HepG2 (cell line): ENCODE measurements at regions not wholly inside any gene's neighbourhood (a gene's known extent, or its start where the extent isn't known, plus 50 kb on each side); places are given as distances from the start of the nearest gene placed in this dataset.
A peak's percentile ranks its signal among the peaks of the same experiment; 100 is the strongest.

Experiments
- DMTF1 ChIP-seq: sonication (generic); formaldehyde crosslinking; IDR thresholded peaks from 2 replicates; pipeline ENCODE4 v1.4.0; 2020; ENCODE audit warnings: mild to moderate bottlenecking, missing genetic modification reagents
- GATAD2A ChIP-seq: IDR thresholded peaks from 2 replicates; pipeline ENCODE4 v1.6.1; 2016
- HOXA3 ChIP-seq: sonication (generic); formaldehyde crosslinking; IDR thresholded peaks from 2 replicates; pipeline ENCODE4 v1.5.0; 2020; ENCODE audit warnings: missing genetic modification reagents
- ISX ChIP-seq: sonication (generic); formaldehyde crosslinking; conservative IDR thresholded peaks from 2 replicates; pipeline ENCODE4 v1.5.0; 2020; ENCODE audit warnings: missing genetic modification reagents
- MAZ ChIP-seq, 2 experiments: sonication (generic) in 1 of 2; formaldehyde crosslinking in 1 of 2; IDR thresholded peaks; 2 replicates each; pipeline versions ENCODE4 v1.5.0 to v1.6.1; 2012 to 2020; ENCODE audit warnings: low read depth in 2 of 2, mild to moderate bottlenecking in 2 of 2, borderline replicate concordance in 1 of 2, improper control_type of control experiment in 1 of 2, low read length in 1 of 2, missing genetic modification reagents in 1 of 2, moderate library complexity in 1 of 2
- RCOR2 ChIP-seq: IDR thresholded peaks from 2 replicates; pipeline ENCODE4 v1.6.1; 2016; ENCODE audit warnings: missing biosample characterization, missing genetic modification reagents
- RNF2 ChIP-seq: fragments of 450-650 bp; conservative IDR thresholded peaks from 2 replicates; pipeline ENCODE4 v1.6.1; 2016; ENCODE audit warnings: low read depth
- SKI ChIP-seq: fragments of 450-650 bp; IDR thresholded peaks from one replicate; pipeline ENCODE4 v1.6.1; 2018; ENCODE audit warnings: mild to moderate bottlenecking; ENCODE audit not compliant: partially characterized antibody
- SOX5 ChIP-seq: IDR thresholded peaks from 2 replicates; pipeline ENCODE4 v1.6.1; 2016; ENCODE audit warnings: borderline replicate concordance
- SOX6 ChIP-seq, 2 experiments: fragments of 450-650 bp in 1 of 2; sonication (generic) in 1 of 2; formaldehyde crosslinking in 1 of 2; IDR thresholded peaks; 2 replicates each; pipeline versions ENCODE4 v1.4.0 to v1.6.1; 2017 to 2020; ENCODE audit warnings: antibody characterized with exemption in 1 of 2, mild to moderate bottlenecking in 1 of 2, missing genetic modification reagents in 1 of 2
- TARDBP ChIP-seq: sonication (generic); formaldehyde crosslinking; IDR thresholded peaks from 2 replicates; pipeline ENCODE4 v1.8.0; 2022; ENCODE audit warnings: mild to moderate bottlenecking, missing genetic modification reagents
- ZNF20 ChIP-seq: sonication (generic); formaldehyde crosslinking; IDR thresholded peaks from 2 replicates; pipeline ENCODE4 v1.4.0; 2020; ENCODE audit warnings: mild to moderate bottlenecking, moderate library complexity, missing genetic modification reagents
- TF ChIP-seq, protein P1 (sequence below): sonication (generic); formaldehyde crosslinking; IDR thresholded peaks from 2 replicates; pipeline ENCODE4 v1.5.0; 2020; ENCODE audit warnings: mild to moderate bottlenecking, missing genetic modification reagents

DNA sequence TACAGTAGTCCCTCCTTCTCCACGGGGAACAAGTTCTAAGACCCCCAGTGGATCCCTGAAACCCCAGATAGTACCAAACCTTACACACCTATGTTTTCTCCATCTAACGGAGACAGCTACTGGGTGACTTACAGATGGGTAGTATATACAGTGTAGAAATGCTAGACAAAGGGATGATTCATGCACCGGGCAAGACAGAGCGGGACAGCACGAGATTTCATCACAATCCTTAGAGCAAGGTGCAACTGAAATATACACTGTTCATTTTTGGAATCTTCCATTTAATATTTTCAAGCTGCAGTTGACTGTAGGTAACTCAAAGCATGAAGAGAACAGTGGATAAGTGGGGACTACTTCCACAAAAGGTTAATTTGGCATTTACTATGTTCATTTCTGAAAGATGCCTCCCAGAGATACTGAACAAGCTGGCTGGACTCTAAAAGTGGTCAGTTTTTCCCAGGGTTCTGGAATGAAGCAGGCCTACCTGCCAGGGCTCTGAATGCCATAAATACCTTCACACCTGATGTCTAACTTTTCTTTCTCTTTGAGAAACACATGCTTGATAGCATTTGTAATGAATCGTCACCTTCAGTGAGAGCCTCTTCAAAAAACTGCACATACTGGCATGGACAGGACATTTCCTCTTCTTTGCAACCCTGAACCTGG is 127.7 kb upstream of the FOXN3 start (continued):
- TF ChIP-seq DMTF1 = no peak
- TF ChIP-seq ISX (CRISPR knock-in tag) = no peak
- TF ChIP-seq, protein P1, sequence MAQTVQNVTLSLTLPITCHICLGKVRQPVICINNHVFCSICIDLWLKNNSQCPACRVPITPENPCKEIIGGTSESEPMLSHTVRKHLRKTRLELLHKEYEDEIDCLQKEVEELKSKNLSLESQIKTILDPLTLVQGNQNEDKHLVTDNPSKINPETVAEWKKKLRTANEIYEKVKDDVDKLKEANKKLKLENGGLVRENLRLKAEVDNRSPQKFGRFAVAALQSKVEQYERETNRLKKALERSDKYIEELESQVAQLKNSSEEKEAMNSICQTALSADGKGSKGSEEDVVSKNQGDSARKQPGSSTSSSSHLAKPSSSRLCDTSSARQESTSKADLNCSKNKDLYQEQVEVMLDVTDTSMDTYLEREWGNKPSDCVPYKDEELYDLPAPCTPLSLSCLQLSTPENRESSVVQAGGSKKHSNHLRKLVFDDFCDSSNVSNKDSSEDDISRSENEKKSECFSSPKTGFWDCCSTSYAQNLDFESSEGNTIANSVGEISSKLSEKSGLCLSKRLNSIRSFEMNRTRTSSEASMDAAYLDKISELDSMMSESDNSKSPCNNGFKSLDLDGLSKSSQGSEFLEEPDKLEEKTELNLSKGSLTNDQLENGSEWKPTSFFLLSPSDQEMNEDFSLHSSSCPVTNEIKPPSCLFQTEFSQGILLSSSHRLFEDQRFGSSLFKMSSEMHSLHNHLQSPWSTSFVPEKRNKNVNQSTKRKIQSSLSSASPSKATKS (CRISPR knock-in tag) = no peak
- no peak for TF ChIP-seq MAZ (IDR thresholded peaks at IDR 0.05; ENCODE audit: borderline replicate concordance, low read depth, low read length)
- TF ChIP-seq MAZ (CRISPR knock-in tag; IDR thresholded peaks at IDR 0.05; ENCODE audit: low read depth) = 0 out of 2 replicates have a peak, but pooled peaks have one; percentile 1
- TF ChIP-seq SKI = peak; percentile 24
- TF ChIP-seq TARDBP (CRISPR knock-in tag) = peak; percentile 52; the same call in 1 of the 2 replicates
- peak; percentile 84 for TF ChIP-seq SOX5 (CRISPR knock-in tag)
- TF ChIP-seq RNF2 = no peak
- TF ChIP-seq HOXA3 (CRISPR knock-in tag) = peak; percentile 26; the same call in 1 of the 2 replicates
- TF ChIP-seq ZNF20 = no peak
- no peak for TF ChIP-seq SOX6 (IDR thresholded peaks at IDR 0.05)
- peak; percentile 86 for TF ChIP-seq SOX6 (CRISPR knock-in tag; IDR thresholded peaks at IDR 0.05)
- TF ChIP-seq GATAD2A (CRISPR knock-in tag) = peak; percentile 84
- TF ChIP-seq RCOR2 (CRISPR knock-in tag) = peak; percentile 42; the same call in 1 of the 2 replicates
- TF ChIP-seq, all 625 proteins: peak for 48
